ENCODE measurements at regions not wholly inside any gene's neighbourhood (a gene's known extent, or its start where the extent isn't known, plus 50 kb on each side); places are given as distances from the start of the nearest gene placed in this dataset.

GRCh38 chr1:17488995-17489767 is 49.7 kb upstream of the RCC2 start:
- H3K4me3 ChIP-seq (replicated peaks in 1 of 2; ENCODE audit: low read depth in 2 of 2, low read length in 2 of 2), result no peak overlapping the region
- TF ChIP-seq, protein P1, sequence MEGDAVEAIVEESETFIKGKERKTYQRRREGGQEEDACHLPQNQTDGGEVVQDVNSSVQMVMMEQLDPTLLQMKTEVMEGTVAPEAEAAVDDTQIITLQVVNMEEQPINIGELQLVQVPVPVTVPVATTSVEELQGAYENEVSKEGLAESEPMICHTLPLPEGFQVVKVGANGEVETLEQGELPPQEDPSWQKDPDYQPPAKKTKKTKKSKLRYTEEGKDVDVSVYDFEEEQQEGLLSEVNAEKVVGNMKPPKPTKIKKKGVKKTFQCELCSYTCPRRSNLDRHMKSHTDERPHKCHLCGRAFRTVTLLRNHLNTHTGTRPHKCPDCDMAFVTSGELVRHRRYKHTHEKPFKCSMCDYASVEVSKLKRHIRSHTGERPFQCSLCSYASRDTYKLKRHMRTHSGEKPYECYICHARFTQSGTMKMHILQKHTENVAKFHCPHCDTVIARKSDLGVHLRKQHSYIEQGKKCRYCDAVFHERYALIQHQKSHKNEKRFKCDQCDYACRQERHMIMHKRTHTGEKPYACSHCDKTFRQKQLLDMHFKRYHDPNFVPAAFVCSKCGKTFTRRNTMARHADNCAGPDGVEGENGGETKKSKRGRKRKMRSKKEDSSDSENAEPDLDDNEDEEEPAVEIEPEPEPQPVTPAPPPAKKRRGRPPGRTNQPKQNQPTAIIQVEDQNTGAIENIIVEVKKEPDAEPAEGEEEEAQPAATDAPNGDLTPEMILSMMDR (IDR thresholded peaks at IDR 0.05; ENCODE audit: low read depth, low read length), result no peak
- peak; percentile 13 to 45 for DNase-seq (ENCODE audit: low read depth in 2 of 2)
